Breast epithelium (tissue), 3 donors: ENCODE measurements at regions not wholly inside any gene's neighbourhood (a gene's known extent, or its start where the extent isn't known, plus 50 kb on each side); places are given as distances from the start of the nearest gene placed in this dataset.

Experiments
- POLR2A ChIP-seq: fragments of 450-650 bp; IDR thresholded peaks from one replicate; pipeline ENCODE4 v1.6.1; 2016; ENCODE audit warnings: antibody characterized with exemption, mild to moderate bottlenecking, moderate library complexity
- TF ChIP-seq, protein P1 (sequence below), 3 donors: fragments of 450-650 bp; IDR thresholded peaks; one replicate each; pipeline ENCODE4 v1.5.1; 2016 to 2017; ENCODE audit warnings: antibody characterized with exemption in 3 of 3, mild to moderate bottlenecking in 3 of 3, moderate library complexity in 3 of 3

DNA sequence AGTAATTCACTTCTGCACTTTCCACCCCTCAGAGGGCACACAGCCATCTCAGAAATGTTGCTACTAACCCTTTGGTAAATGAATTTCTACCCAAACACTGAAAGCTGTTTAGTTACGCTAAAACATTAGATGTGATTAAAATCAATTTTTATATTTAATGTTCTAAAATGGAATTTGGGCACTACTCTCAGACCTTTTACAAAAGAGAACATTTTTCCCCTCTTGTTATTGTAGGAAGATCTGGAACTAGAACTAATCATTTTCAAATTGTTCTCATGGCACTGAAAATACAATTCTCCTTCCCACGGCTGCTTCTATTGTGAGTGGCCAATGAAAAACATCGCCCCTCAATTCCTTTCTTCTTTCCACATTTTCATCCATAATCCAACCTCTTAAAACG is 627.4 kb downstream of the CDH26 start:
- TF ChIP-seq, protein P1, sequence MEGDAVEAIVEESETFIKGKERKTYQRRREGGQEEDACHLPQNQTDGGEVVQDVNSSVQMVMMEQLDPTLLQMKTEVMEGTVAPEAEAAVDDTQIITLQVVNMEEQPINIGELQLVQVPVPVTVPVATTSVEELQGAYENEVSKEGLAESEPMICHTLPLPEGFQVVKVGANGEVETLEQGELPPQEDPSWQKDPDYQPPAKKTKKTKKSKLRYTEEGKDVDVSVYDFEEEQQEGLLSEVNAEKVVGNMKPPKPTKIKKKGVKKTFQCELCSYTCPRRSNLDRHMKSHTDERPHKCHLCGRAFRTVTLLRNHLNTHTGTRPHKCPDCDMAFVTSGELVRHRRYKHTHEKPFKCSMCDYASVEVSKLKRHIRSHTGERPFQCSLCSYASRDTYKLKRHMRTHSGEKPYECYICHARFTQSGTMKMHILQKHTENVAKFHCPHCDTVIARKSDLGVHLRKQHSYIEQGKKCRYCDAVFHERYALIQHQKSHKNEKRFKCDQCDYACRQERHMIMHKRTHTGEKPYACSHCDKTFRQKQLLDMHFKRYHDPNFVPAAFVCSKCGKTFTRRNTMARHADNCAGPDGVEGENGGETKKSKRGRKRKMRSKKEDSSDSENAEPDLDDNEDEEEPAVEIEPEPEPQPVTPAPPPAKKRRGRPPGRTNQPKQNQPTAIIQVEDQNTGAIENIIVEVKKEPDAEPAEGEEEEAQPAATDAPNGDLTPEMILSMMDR (IDR thresholded peaks at IDR 0.05), result no peak
- no peak for TF ChIP-seq POLR2A
